ENCODE measurements at regions not wholly inside any gene's neighbourhood (a gene's known extent, or its start where the extent isn't known, plus 50 kb on each side); places are given as distances from the start of the nearest gene placed in this dataset. TPM values are rescaled to one million over a fixed set of nuclear protein-coding genes. Genes with fewer than 3 reads are reported as not detected.

- H3K27me3 Mint-ChIP-seq = no peaks in the 10 kb centered on the region
- no peaks in the 10 kb centered on the region for H3K36me3 Mint-ChIP-seq (ENCODE audit: low read depth)
- no peaks in the 10 kb centered on the region for H3K4me1 Mint-ChIP-seq
- H3K27ac Mint-ChIP-seq = no peak overlapping the region
- ChIA-PET POLR2A (no interaction called here), CTCF (no interaction called here)
- H3K9me3 Mint-ChIP-seq = peaks cover 22% of the 10 kb centered on the region
- no peak for DNase-seq
- no peak overlapping the region for H3K4me3 Mint-ChIP-seq
These were observed 107.0 kb upstream of the EPHA5 start for GRCh38 chr4:65777270-65777669.

GRCh38 chr4:65773636-65774035 is 103.3 kb upstream of the EPHA5 start:
- no peak overlapping the region for H3K27ac Mint-ChIP-seq
- no peaks in the 10 kb centered on the region for H3K27me3 Mint-ChIP-seq
- CTCF ChIA-PET = no interaction called here
- H3K4me1 Mint-ChIP-seq = no peaks in the 10 kb centered on the region
- no peaks in the 10 kb centered on the region for H3K36me3 Mint-ChIP-seq (ENCODE audit: low read depth)
- H3K9me3 Mint-ChIP-seq = peaks cover 31% of the 10 kb centered on the region
- H3K4me3 Mint-ChIP-seq = no peak overlapping the region
- POLR2A ChIA-PET = no interaction called here
- no peak for DNase-seq

- H3K9me3 Mint-ChIP-seq = no peaks in the 10 kb centered on the region
- CTCF ChIA-PET = no interaction called here
These were observed 77.1 kb upstream of the EPHA5 start for GRCh38 chr4:65747386-65747785.

GRCh38 chr4:65738134-65738533 is 67.8 kb upstream of the EPHA5 start:
- no peak for DNase-seq
- no peaks in the 10 kb centered on the region for H3K4me1 Mint-ChIP-seq
- no peak overlapping the region for H3K27ac Mint-ChIP-seq
- H3K9me3 Mint-ChIP-seq = peaks cover 2% of the 10 kb centered on the region
- no peaks in the 10 kb centered on the region for H3K27me3 Mint-ChIP-seq
- ChIA-PET CTCF (no interaction called here), POLR2A (no interaction called here)
- no peaks in the 10 kb centered on the region for H3K36me3 Mint-ChIP-seq (ENCODE audit: low read depth)
- no peak overlapping the region for H3K4me3 Mint-ChIP-seq

More at GRCh38 chr4:65747386-65747785, 77.1 kb upstream of the EPHA5 start:
- Mint-ChIP-seq H3K36me3 (ENCODE audit: low read depth) (no peaks in the 10 kb centered on the region), H3K4me3 (no peak overlapping the region), H3K27ac (no peak overlapping the region), H3K27me3 (no peaks in the 10 kb centered on the region), H3K4me1 (no peaks in the 10 kb centered on the region)
- POLR2A ChIA-PET = no interaction called here
- no peak for DNase-seq

GRCh38 chr4:65737672-65738071 is 67.4 kb upstream of the EPHA5 start:
- H3K27ac Mint-ChIP-seq = no peak overlapping the region
- no peaks in the 10 kb centered on the region for H3K27me3 Mint-ChIP-seq
- peaks cover 2% of the 10 kb centered on the region for H3K9me3 Mint-ChIP-seq
- H3K4me1 Mint-ChIP-seq = no peaks in the 10 kb centered on the region
- no peak overlapping the region for H3K4me3 Mint-ChIP-seq
- H3K36me3 Mint-ChIP-seq (ENCODE audit: low read depth) = no peaks in the 10 kb centered on the region
- POLR2A ChIA-PET = no interaction called here
- DNase-seq = no peak
- CTCF ChIA-PET = no interaction called here

- Mint-ChIP-seq H3K4me3 (no peak overlapping the region), H3K27me3 (no peaks in the 10 kb centered on the region), H3K27ac (no peak overlapping the region), H3K9me3 (peaks cover 8% of the 10 kb centered on the region), H3K36me3 (ENCODE audit: low read depth) (no peaks in the 10 kb centered on the region), H3K4me1 (no peaks in the 10 kb centered on the region)
- no peak for DNase-seq
- CTCF ChIA-PET = no interaction called here
- POLR2A ChIA-PET = no interaction called here
These were observed 54.7 kb upstream of the EPHA5 start for GRCh38 chr4:65724973-65725372.

Small RNA genes in the stretch of these regions (microRNA-seq; reads per million reads assigned to microRNA genes)
- gene MIR1269A (ENCODE audit: borderline microRNAs expressed, borderline replicate concordance) = not detected

All from activated CD4-positive, alpha-beta T cell treated with anti-CD3 and anti-CD28 coated beads, Interleukin-2, amount 10 ng/mL, durations not matched to agents 7 days and 5 days (primary cell).